ENCODE measurements at regions not wholly inside any gene's neighbourhood (a gene's known extent, or its start where the extent isn't known, plus 50 kb on each side); places are given as distances from the start of the nearest gene placed in this dataset.

GRCh38 chr6:166772518-166772917, 145.5 kb upstream of the RPS6KA2 start:
- Histone ChIP-seq H3K4me1 (ENCODE audit: low read depth) (no peaks in the 10 kb centered on the region), H3K9me3 (no peaks in the 10 kb centered on the region), H3K4me3 (no peak overlapping the region), H3K36me3 (ENCODE audit: low read depth) (no peaks in the 10 kb centered on the region)
- DNase-seq (no peak), ATAC-seq (peak; percentile 30)
- no peak for TF ChIP-seq CTCF (IDR thresholded peaks at IDR 0.05)
- intact Hi-C loops (cut with DNase I, micrococcal nuclease) = loop anchor here (10.0 kb wide), 2 partner anchors 212 to 372 kb away; no protein-coding TSS in a partner anchor

GRCh38 chr6:166771701-166772100, 144.7 kb upstream of the RPS6KA2 start:
- no peak for ATAC-seq
- H3K4me3 ChIP-seq = no peak overlapping the region
- intact Hi-C loops (cut with DNase I, micrococcal nuclease) = loop anchor here (10.0 kb wide), 2 partner anchors 213 to 373 kb away; no protein-coding TSS in a partner anchor
- H3K4me1 ChIP-seq (ENCODE audit: low read depth) = no peaks in the 10 kb centered on the region
- no peak for DNase-seq
- H3K9me3 ChIP-seq = no peaks in the 10 kb centered on the region
- TF ChIP-seq CTCF (IDR thresholded peaks at IDR 0.05) = no peak
- no peaks in the 10 kb centered on the region for H3K36me3 ChIP-seq (ENCODE audit: low read depth)

- Histone ChIP-seq H3K4me3 (no peak overlapping the region), H3K9me3 (no peaks in the 10 kb centered on the region), H3K4me1 (ENCODE audit: low read depth) (no peaks in the 10 kb centered on the region), H3K36me3 (ENCODE audit: low read depth) (no peaks in the 10 kb centered on the region)
- ATAC-seq (no peak), DNase-seq (no peak)
- no peak for TF ChIP-seq CTCF (IDR thresholded peaks at IDR 0.05)
- intact Hi-C loops (cut with DNase I, micrococcal nuclease) = loop anchor here (10.0 kb wide), 2 partner anchors 214 to 374 kb away; no protein-coding TSS in a partner anchor
Measured at GRCh38 chr6:166770216-166771116, 143.4 kb upstream of the RPS6KA2 start.

- DNase-seq (peak in 1 of 3 donors; percentile 27), ATAC-seq (no peak)
- H3K4me1 ChIP-seq (ENCODE audit: low read depth) = no peaks in the 10 kb centered on the region
- no peak for TF ChIP-seq CTCF (IDR thresholded peaks at IDR 0.05)
- no peaks in the 10 kb centered on the region for H3K9me3 ChIP-seq
- no peaks in the 10 kb centered on the region for H3K36me3 ChIP-seq (ENCODE audit: low read depth)
- H3K4me3 ChIP-seq = no peak overlapping the region
- intact Hi-C loops (cut with DNase I, micrococcal nuclease) = loop anchor here (10.0 kb wide), 2 partner anchors 215 to 375 kb away; no protein-coding TSS in a partner anchor
Measured at GRCh38 chr6:166769648-166770047, 142.6 kb upstream of the RPS6KA2 start.

- H3K4me1 ChIP-seq (ENCODE audit: low read depth) = no peaks in the 10 kb centered on the region
- DNase-seq = no peak
- H3K4me3 ChIP-seq = no peak overlapping the region
- no peaks in the 10 kb centered on the region for H3K36me3 ChIP-seq (ENCODE audit: low read depth)
- intact Hi-C loops (cut with DNase I, micrococcal nuclease) = no loop called here
- no peak for TF ChIP-seq CTCF (IDR thresholded peaks at IDR 0.05)
- H3K9me3 ChIP-seq = no peaks in the 10 kb centered on the region
- no peak for ATAC-seq
Measured at GRCh38 chr6:166768761-166769160, 141.7 kb upstream of the RPS6KA2 start.
